OCI-LY3 (cell line): ENCODE measurements at regions not wholly inside any gene's neighbourhood (a gene's known extent, or its start where the extent isn't known, plus 50 kb on each side); places are given as distances from the start of the nearest gene placed in this dataset.

Experiments used
- H2AFZ ChIP-seq: fragments of 200-600, 300-600 bp; shearing (Covaris generic); 2 replicates; pipeline ENCODE4 v1.6.0; 2014; ENCODE audit warnings: antibody characterized with exemption, low read depth, low read length
- H3K27ac ChIP-seq: fragments of 200-600, 300-600 bp; sonication (generic); 2 replicates; pipeline ENCODE4 v1.5.1; 2014; ENCODE audit warnings: mild to moderate bottlenecking, low read length, moderate library complexity, mixed read lengths
- H3K27me3 ChIP-seq: fragments of 200-600, 300-600 bp; sonication (generic); 2 replicates; pipeline ENCODE4 v1.6.1; 2014; ENCODE audit warnings: low read depth, low read length, mixed read lengths
- H3K36me3 ChIP-seq: fragments of 200-600, 300-600 bp; sonication (generic); replicated peaks from 2 replicates; pipeline ENCODE3; 2014; ENCODE audit warnings: low read depth, low read length, mixed read lengths
- H3K4me1 ChIP-seq: fragments of 300-600, 200-600 bp; sonication (generic); 2 replicates; pipeline ENCODE4 v1.6.1; 2014; ENCODE audit warnings: low read length, mixed read lengths
- H3K4me2 ChIP-seq: fragments of 200-600, 300-600 bp; sonication (generic); 2 replicates; pipeline ENCODE4 v1.6.1; 2014; ENCODE audit warnings: low read length, mixed read lengths
- H3K4me3 ChIP-seq: fragments of 300-600, 200-600 bp; sonication (generic); 2 replicates; pipeline ENCODE4 v1.5.1; 2014; ENCODE audit warnings: antibody characterized with exemption, mild to moderate bottlenecking, low read length, moderate library complexity
- H3K79me2 ChIP-seq: fragments of 300-600, 200-600 bp; shearing (Covaris generic); 2 replicates; pipeline ENCODE4 v1.6.1; 2014; ENCODE audit warnings: mild to moderate bottlenecking, low read length, mixed read lengths
- H3K9ac ChIP-seq: fragments of 300-600, 200-600 bp; shearing (Covaris generic); 2 replicates; pipeline ENCODE4 v1.6.0; 2014; ENCODE audit warnings: mild to moderate bottlenecking, low read length, moderate library complexity
- H3K9me3 ChIP-seq: fragments of 200-600, 300-600 bp; shearing (Covaris generic); 2 replicates; pipeline ENCODE4 v1.6.1; 2014; ENCODE audit warnings: low read length, mixed read lengths; ENCODE audit not compliant: insufficient read depth
- H4K20me1 ChIP-seq: fragments of 200-600, 300-600 bp; sonication (generic); 2 replicates; pipeline ENCODE4 v1.6.1; 2016; ENCODE audit warnings: low read length, mixed read lengths; ENCODE audit not compliant: insufficient read depth
- EZH2phosphoT487 ChIP-seq: fragments of 200-600 bp; shearing (Covaris generic); IDR thresholded peaks from 2 replicates; pipeline ENCODE4 v1.6.1; 2018; ENCODE audit warnings: antibody characterized with exemption, mixed run types, low read depth
- TF ChIP-seq, protein P1 (sequence below): fragments of 200-600, 300-600 bp; sonication (generic); IDR thresholded peaks from 2 replicates; pipeline ENCODE4 v1.5.1; 2014; ENCODE audit warnings: antibody characterized with exemption, low read length, low read depth

DNA sequence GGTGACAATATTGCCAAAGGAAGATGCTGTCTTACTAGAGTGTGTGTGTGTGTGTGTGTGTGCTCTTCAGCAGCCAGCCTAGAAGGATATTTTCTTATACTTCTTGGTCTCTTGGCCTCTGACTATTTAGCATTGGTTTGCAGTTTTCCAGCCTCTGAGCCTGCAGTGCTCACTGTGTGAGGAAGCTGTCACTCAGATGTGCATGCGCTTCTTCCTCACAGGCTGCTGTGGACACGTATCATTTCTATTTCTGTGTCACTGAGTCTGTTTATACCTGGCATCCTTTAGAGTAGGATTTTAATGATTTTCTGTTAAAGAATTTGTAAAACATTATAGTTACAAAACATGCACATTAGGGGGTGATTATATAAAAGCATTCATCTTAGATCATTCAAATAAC is 83.3 kb downstream of the ALDH8A1 start:
- no peaks in the 10 kb centered on the region for H3K79me2 ChIP-seq
- no peak overlapping the region for H3K4me3 ChIP-seq
- no peak for TF ChIP-seq EZH2phosphoT487
- TF ChIP-seq, protein P1, sequence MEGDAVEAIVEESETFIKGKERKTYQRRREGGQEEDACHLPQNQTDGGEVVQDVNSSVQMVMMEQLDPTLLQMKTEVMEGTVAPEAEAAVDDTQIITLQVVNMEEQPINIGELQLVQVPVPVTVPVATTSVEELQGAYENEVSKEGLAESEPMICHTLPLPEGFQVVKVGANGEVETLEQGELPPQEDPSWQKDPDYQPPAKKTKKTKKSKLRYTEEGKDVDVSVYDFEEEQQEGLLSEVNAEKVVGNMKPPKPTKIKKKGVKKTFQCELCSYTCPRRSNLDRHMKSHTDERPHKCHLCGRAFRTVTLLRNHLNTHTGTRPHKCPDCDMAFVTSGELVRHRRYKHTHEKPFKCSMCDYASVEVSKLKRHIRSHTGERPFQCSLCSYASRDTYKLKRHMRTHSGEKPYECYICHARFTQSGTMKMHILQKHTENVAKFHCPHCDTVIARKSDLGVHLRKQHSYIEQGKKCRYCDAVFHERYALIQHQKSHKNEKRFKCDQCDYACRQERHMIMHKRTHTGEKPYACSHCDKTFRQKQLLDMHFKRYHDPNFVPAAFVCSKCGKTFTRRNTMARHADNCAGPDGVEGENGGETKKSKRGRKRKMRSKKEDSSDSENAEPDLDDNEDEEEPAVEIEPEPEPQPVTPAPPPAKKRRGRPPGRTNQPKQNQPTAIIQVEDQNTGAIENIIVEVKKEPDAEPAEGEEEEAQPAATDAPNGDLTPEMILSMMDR: no peak
- H3K27ac ChIP-seq: no peak overlapping the region
- no peaks in the 10 kb centered on the region for H3K36me3 ChIP-seq
- H3K9me3 ChIP-seq: no peaks in the 10 kb centered on the region
- no peak overlapping the region for H2AFZ ChIP-seq
- H3K9ac ChIP-seq: no peak overlapping the region
- H3K4me2 ChIP-seq: no peak overlapping the region
- H3K27me3 ChIP-seq: no peaks in the 10 kb centered on the region
- peaks cover 15% of the 10 kb centered on the region for H3K4me1 ChIP-seq
- H4K20me1 ChIP-seq: no peaks in the 10 kb centered on the region

- Histone ChIP-seq H3K4me1 (no peaks in the 10 kb centered on the region), H3K79me2 (no peaks in the 10 kb centered on the region), H3K27ac (no peak overlapping the region), H3K9me3 (no peaks in the 10 kb centered on the region), H2AFZ (no peak overlapping the region), H3K27me3 (no peaks in the 10 kb centered on the region), H3K4me3 (no peak overlapping the region), H3K4me2 (no peak overlapping the region), H4K20me1 (no peaks in the 10 kb centered on the region), H3K36me3 (no peaks in the 10 kb centered on the region), H3K9ac (no peak overlapping the region)
- TF ChIP-seq, protein P1: no peak
- TF ChIP-seq EZH2phosphoT487: no peak
Observed at GRCh38 chr6:134864558-134864957, 85.3 kb downstream of the ALDH8A1 start.

GRCh38 chr6:134863763-134864510 is 86.0 kb downstream of the ALDH8A1 start:
- no peak overlapping the region for H3K9ac ChIP-seq
- H3K27ac ChIP-seq: no peak overlapping the region
- H3K4me3 ChIP-seq: no peak overlapping the region
- no peak overlapping the region for H2AFZ ChIP-seq
- H3K36me3 ChIP-seq: no peaks in the 10 kb centered on the region
- H3K79me2 ChIP-seq: no peaks in the 10 kb centered on the region
- no peaks in the 10 kb centered on the region for H3K27me3 ChIP-seq
- no peak for TF ChIP-seq EZH2phosphoT487
- TF ChIP-seq, protein P1: no peak
- no peaks in the 10 kb centered on the region for H3K9me3 ChIP-seq
- no peaks in the 10 kb centered on the region for H3K4me1 ChIP-seq
- no peak overlapping the region for H3K4me2 ChIP-seq
- no peaks in the 10 kb centered on the region for H4K20me1 ChIP-seq

GRCh38 chr6:134854366-134854765 is 95.5 kb downstream of the ALDH8A1 start:
- Histone ChIP-seq H3K36me3 (no peaks in the 10 kb centered on the region), H3K4me3 (no peak overlapping the region), H3K4me1 (no peaks in the 10 kb centered on the region), H3K9ac (no peak overlapping the region), H4K20me1 (no peaks in the 10 kb centered on the region), H3K79me2 (no peaks in the 10 kb centered on the region), H2AFZ (no peak overlapping the region), H3K4me2 (no peak overlapping the region), H3K27ac (no peak overlapping the region), H3K9me3 (no peaks in the 10 kb centered on the region), H3K27me3 (no peaks in the 10 kb centered on the region)
- TF ChIP-seq, protein P1: no peak
- no peak for TF ChIP-seq EZH2phosphoT487
